K562 (cell line): ENCODE measurements at regions not wholly inside any gene's neighbourhood (a gene's known extent, or its start where the extent isn't known, plus 50 kb on each side); places are given as distances from the start of the nearest gene placed in this dataset.

Source experiments
- ATAC-seq: fragments of 200-7000 bp; cut with Tn5 transposase; 3 replicates; pipeline ENCODE4 v1.9.1; 2020; ENCODE audit warnings: moderate library complexity
- BruUV-seq: library from RNA; stranded (reverse); fragments of 400-500 nt; replicated peaks from 2 replicates; lab custom pipeline; 2021; lab: Mats Ljungman, UMichigan
- CTCF ChIA-PET: fragments of 300-600 bp; formaldehyde crosslinking; extraction: SDS; loops from one replicate; lab custom pipeline; 2021; ENCODE audit warnings: low intra/inter-chr PET ratio; lab: Yijun Ruan, JAX
- POLR2A ChIA-PET: fragments of 300-600, 350-650 bp; sonication (Branson Sonifier 250); formaldehyde crosslinking; extraction: SDS; loops from one replicate; lab custom pipeline; 2021; ENCODE audit warnings: antibody characterized with exemption, inconsistent platforms; lab: Yijun Ruan, JAX
- DNase-seq, 4 experiments: peaks; one replicate each; pipeline versions ENCODE4 v3.0.0 to v3.0.0-alpha.2; 2011 to 2018; ENCODE audit warnings: low spot score in 3 of 4, mixed read lengths in 3 of 4; ENCODE audit errors: extremely low read depth in 1 of 4
- FAIRE-seq: peaks from 2 replicates; lab custom pipeline; 2011; peaks lifted over from hg19 to GRCh38; lab: Jason Lieb, UNC
- H2AFZ ChIP-seq: 2 replicates; pipeline ENCODE4 v1.6.0; 2011; ENCODE audit warnings: low read depth, low read length, control low read depth, inconsistent platforms
- H3K27ac ChIP-seq: fragments of 200-600 bp; 3 replicates; pipeline ENCODE4 v1.8.0; 2011; ENCODE audit warnings: low read depth, mild to moderate bottlenecking, control low read depth, inconsistent platforms, low read length, moderate library complexity, mixed read lengths; ENCODE audit errors: extremely low read depth
- H3K27me3 ChIP-seq, 2 experiments: fragments of 300-600 bp in 1 of 2; 2 replicates in 1 of 2; 3 replicates in 1 of 2; pipeline versions ENCODE4 v1.6.0 to v1.8.0; 2011; ENCODE audit warnings: inconsistent platforms in 2 of 2, low read length in 2 of 2, mild to moderate bottlenecking in 1 of 2, mixed read lengths in 1 of 2, moderate library complexity in 1 of 2; ENCODE audit not compliant: control insufficient read depth in 2 of 2, insufficient read depth in 2 of 2
- H3K36me3 ChIP-seq: fragments of 300-600 bp; 3 replicates; pipeline ENCODE4 v1.8.0; 2011; ENCODE audit warnings: mild to moderate bottlenecking, low read length, inconsistent platforms; ENCODE audit not compliant: control insufficient read depth, insufficient read depth
- H3K4me1 ChIP-seq, 2 experiments: fragments of 200-600 bp in 1 of 2; replicated peaks in 1 of 2; 2 replicates in 1 of 2; 3 replicates in 1 of 2; pipeline versions ENCODE4 v1.5.1 to v1.8.0; 2011; ENCODE audit warnings: inconsistent platforms in 2 of 2, low read length in 2 of 2, mild to moderate bottlenecking in 1 of 2, mixed read lengths in 1 of 2, moderate library complexity in 1 of 2; ENCODE audit not compliant: control insufficient read depth in 2 of 2, insufficient read depth in 2 of 2
- H3K4me2 ChIP-seq: 2 replicates; pipeline ENCODE4 v1.6.1; 2011; ENCODE audit warnings: low read length, control low read depth, inconsistent platforms, mixed read lengths; ENCODE audit not compliant: insufficient read depth
- H3K4me3 ChIP-seq: fragments of 200-600 bp; sonication (generic), shearing (Covaris generic); 2 replicates; pipeline ENCODE4 v1.5.1; 2016; ENCODE audit warnings: control low read depth, inconsistent platforms
- H3K79me2 ChIP-seq: fragments of 200-600 bp; 3 replicates; pipeline ENCODE4 v1.8.0; 2011; ENCODE audit warnings: low read length, inconsistent platforms; ENCODE audit not compliant: control insufficient read depth, insufficient read depth
- H3K9ac ChIP-seq, 2 experiments: 2 replicates each; pipeline versions ENCODE4 v1.6.0 to v1.6.1; 2011; ENCODE audit warnings: low read depth in 2 of 2, low read length in 2 of 2, control low read depth in 1 of 2, inconsistent platforms in 1 of 2, mild to moderate bottlenecking in 1 of 2, mixed read lengths in 1 of 2; ENCODE audit not compliant: insufficient read depth in 1 of 2
- H3K9me1 ChIP-seq: one replicate; pipeline ENCODE4 v1.6.0; 2011; ENCODE audit warnings: inconsistent platforms, mild to moderate bottlenecking, low read length, moderate library complexity; ENCODE audit not compliant: control insufficient read depth, insufficient read depth
- H3K9me3 ChIP-seq: replicated peaks from 2 replicates; pipeline ENCODE4 v1.5.1; 2011; ENCODE audit warnings: low read depth, low read length, inconsistent platforms; ENCODE audit not compliant: control insufficient read depth, insufficient read depth
- H4K20me1 ChIP-seq: replicated peaks from 2 replicates; pipeline ENCODE4 v1.6.1; 2011; ENCODE audit warnings: low read length, inconsistent platforms, mixed read lengths; ENCODE audit not compliant: control insufficient read depth, insufficient read depth
- ESRRA ChIP-seq: fragments of 450-650 bp; IDR thresholded peaks from 2 replicates; pipeline ENCODE4 v1.6.1; 2014; ENCODE audit warnings: low read depth, mild to moderate bottlenecking, moderate library complexity, borderline replicate concordance
- FOXA1 ChIP-seq: fragments of 450-650 bp; IDR thresholded peaks from 2 replicates; pipeline ENCODE4 v1.6.1; 2016; ENCODE audit warnings: mild to moderate bottlenecking, borderline replicate concordance
- KAT7 ChIP-seq: sonication (generic); formaldehyde crosslinking; IDR thresholded peaks from 2 replicates; pipeline ENCODE4 v1.8.0; 2022; ENCODE audit warnings: missing genetic modification reagents, mild to moderate bottlenecking, borderline replicate concordance
- MAFF ChIP-seq: IDR thresholded peaks from 2 replicates; pipeline ENCODE4 v1.6.1; 2012; ENCODE audit warnings: low read length, improper control_type of control experiment
- MXI1 ChIP-seq: IDR thresholded peaks from 2 replicates; pipeline ENCODE4 v1.6.1; 2011; ENCODE audit warnings: low read depth, mild to moderate bottlenecking, improper control_type of control experiment, low read length
- PTTG1 ChIP-seq: fragments of 450-650 bp; IDR thresholded peaks from 2 replicates; pipeline ENCODE4 v1.6.1; 2016; ENCODE audit warnings: low read depth, mild to moderate bottlenecking, missing genetic modification characterization, missing compliant biosample characterization
- RBM14 ChIP-seq: fragments of 200-400 bp; formaldehyde crosslinking; IDR thresholded peaks from 2 replicates; pipeline ENCODE4 v1.6.1; 2018; ENCODE audit warnings: low read depth, mild to moderate bottlenecking, low read length, moderate library complexity, borderline replicate concordance; ENCODE audit not compliant: insufficient read depth
- SOX6 ChIP-seq: fragments of 450-650 bp; IDR thresholded peaks from 2 replicates; pipeline ENCODE4 v1.6.1; 2014; ENCODE audit warnings: mild to moderate bottlenecking
- SP2 ChIP-seq: IDR thresholded peaks from 2 replicates; pipeline ENCODE4 v1.6.1; 2011; ENCODE audit warnings: mild to moderate bottlenecking, low read depth, low read length, moderate library complexity; ENCODE audit not compliant: poor library complexity, severe bottlenecking; ENCODE audit errors: extremely low read depth
- SRSF1 ChIP-seq: fragments of 200-400 bp; formaldehyde crosslinking; IDR thresholded peaks from 2 replicates; pipeline ENCODE4 v1.6.1; 2017; ENCODE audit warnings: mild to moderate bottlenecking, low read depth, low read length, moderate library complexity
- ZNF41 ChIP-seq: fragments of 250-450 bp; sonication (Bioruptor Pico); conservative IDR thresholded peaks from 2 replicates; pipeline ENCODE4 v1.4.0; 2020; ENCODE audit warnings: mild to moderate bottlenecking
- ZNF780A ChIP-seq: fragments of 250-450 bp; sonication (Bioruptor Pico); IDR thresholded peaks from 2 replicates; pipeline ENCODE4 v1.5.0; 2021; ENCODE audit warnings: mild to moderate bottlenecking
- ZNF830 ChIP-seq: fragments of 250-450 bp; sonication (Bioruptor Pico); IDR thresholded peaks from 2 replicates; pipeline ENCODE4 v1.5.0; 2021; ENCODE audit warnings: mild to moderate bottlenecking
- WGBS: fragments of 100-300 bp; shearing (Covaris generic); methylation state at CpG from one replicate; pipeline ENCODE4 v1.1.6; 2016; ENCODE audit warnings: low coverage, mixed read lengths; ENCODE audit not compliant: insufficient coverage; ENCODE audit errors: missing lambda C conversion rate; 5-methylcytosine and 5-hydroxymethylcytosine counted together
- in situ Hi-C: fragments of 300-500 bp; cut with MboI; formaldehyde crosslinking; loops from 4 replicates; pipeline ENCODE4 v1.15.0; 2018; ENCODE audit warnings: inconsistent platforms, mixed read lengths
- intact Hi-C: fragments of 100-400 bp; cut with micrococcal nuclease; formaldehyde crosslinking; loops from 2 replicates; pipeline ENCODE4 v1.14.2; 2022
- TF ChIP-seq, protein P1 (sequence below): fragments of 450-650 bp; IDR thresholded peaks from 2 replicates; pipeline ENCODE4 v1.6.1; 2017; ENCODE audit warnings: antibody characterized with exemption, mild to moderate bottlenecking
- TF ChIP-seq, protein P2 (sequence below): sonication (generic); formaldehyde crosslinking; IDR thresholded peaks from 2 replicates; pipeline ENCODE4 v1.8.0; 2022; ENCODE audit warnings: missing genetic modification reagents, mild to moderate bottlenecking, borderline replicate concordance
- TF ChIP-seq, protein P3 (sequence below): sonication (generic); formaldehyde crosslinking; IDR thresholded peaks from 2 replicates; pipeline ENCODE4 v1.8.0; 2022; ENCODE audit warnings: missing genetic modification reagents, mild to moderate bottlenecking, moderate library complexity, borderline replicate concordance

DNA sequence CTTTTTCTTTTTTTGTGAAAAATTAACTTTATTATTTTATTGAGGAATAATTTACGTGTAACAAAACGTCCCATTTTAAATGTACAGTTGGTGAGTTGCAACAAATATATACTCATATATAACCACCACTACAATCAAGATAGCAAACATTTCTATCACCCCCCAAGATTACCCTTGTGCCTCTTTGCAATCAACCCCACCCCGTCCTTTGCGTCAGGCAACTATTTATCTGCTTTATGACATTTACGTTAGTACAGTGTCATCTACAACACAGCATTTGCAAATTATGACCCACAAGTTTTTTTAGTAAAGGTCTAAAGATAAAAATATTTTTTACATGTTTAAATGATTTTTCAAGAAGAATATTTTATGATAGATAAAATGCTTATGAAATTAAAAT lies 485.6 kb upstream of the SOX9 start (continued):
- TF ChIP-seq, protein P1, sequence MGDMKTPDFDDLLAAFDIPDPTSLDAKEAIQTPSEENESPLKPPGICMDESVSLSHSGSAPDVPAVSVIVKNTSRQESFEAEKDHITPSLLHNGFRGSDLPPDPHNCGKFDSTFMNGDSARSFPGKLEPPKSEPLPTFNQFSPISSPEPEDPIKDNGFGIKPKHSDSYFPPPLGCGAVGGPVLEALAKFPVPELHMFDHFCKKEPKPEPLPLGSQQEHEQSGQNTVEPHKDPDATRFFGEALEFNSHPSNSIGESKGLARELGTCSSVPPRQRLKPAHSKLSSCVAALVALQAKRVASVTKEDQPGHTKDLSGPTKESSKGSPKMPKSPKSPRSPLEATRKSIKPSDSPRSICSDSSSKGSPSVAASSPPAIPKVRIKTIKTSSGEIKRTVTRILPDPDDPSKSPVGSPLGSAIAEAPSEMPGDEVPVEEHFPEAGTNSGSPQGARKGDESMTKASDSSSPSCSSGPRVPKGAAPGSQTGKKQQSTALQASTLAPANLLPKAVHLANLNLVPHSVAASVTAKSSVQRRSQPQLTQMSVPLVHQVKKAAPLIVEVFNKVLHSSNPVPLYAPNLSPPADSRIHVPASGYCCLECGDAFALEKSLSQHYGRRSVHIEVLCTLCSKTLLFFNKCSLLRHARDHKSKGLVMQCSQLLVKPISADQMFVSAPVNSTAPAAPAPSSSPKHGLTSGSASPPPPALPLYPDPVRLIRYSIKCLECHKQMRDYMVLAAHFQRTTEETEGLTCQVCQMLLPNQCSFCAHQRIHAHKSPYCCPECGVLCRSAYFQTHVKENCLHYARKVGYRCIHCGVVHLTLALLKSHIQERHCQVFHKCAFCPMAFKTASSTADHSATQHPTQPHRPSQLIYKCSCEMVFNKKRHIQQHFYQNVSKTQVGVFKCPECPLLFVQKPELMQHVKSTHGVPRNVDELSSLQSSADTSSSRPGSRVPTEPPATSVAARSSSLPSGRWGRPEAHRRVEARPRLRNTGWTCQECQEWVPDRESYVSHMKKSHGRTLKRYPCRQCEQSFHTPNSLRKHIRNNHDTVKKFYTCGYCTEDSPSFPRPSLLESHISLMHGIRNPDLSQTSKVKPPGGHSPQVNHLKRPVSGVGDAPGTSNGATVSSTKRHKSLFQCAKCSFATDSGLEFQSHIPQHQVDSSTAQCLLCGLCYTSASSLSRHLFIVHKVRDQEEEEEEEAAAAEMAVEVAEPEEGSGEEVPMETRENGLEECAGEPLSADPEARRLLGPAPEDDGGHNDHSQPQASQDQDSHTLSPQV, result no peak
- TF ChIP-seq KAT7, result no peak

DNA sequence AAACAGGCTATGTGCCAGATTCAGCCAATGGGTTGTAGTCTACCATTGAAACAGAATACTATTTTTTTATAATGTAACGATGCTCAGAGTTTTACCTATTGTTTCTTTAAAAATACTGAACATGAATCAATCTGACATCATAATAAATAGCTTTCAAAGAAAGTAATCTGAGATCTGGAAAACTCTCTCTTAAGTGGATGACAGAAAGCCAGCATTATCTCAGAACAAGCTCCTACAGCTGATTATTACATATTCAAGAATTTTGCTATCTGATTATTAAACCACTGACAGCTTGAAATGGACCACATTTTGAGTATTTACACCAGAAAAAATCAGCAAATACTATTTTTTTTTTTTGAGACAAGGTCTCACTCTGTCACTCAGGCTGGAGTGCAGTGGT lies 484.2 kb upstream of the SOX9 start:
- H3K79me2 ChIP-seq, result no peaks in the 10 kb centered on the region
- CTCF ChIA-PET, result no interaction called here
- ATAC-seq, result no peak
- intact Hi-C loops (no loop called here), in situ Hi-C loops (no loop called here)
- FAIRE-seq, result no peak
- no peak overlapping the region for H3K9ac ChIP-seq
- POLR2A ChIA-PET, result no interaction called here
- BruUV-seq, result no TSS peak
- H3K9me1 ChIP-seq, result no peaks in the 10 kb centered on the region
- no peaks in the 10 kb centered on the region for H3K4me1 ChIP-seq
- no peak for DNase-seq
- H2AFZ ChIP-seq, result no peak overlapping the region
- no peak overlapping the region for H3K4me2 ChIP-seq
- no peak overlapping the region for H3K4me3 ChIP-seq
- no peak overlapping the region for H3K27ac ChIP-seq
- no peaks in the 10 kb centered on the region for H4K20me1 ChIP-seq
- 0% methylated on average over 1 of the region's 1 CpG for WGBS
- H3K9me3 ChIP-seq, result no peaks in the 10 kb centered on the region
- no peaks in the 10 kb centered on the region for H3K27me3 ChIP-seq
- no peaks in the 10 kb centered on the region for H3K36me3 ChIP-seq
- TF ChIP-seq SOX6 (no peak), SRSF1 (no peak), ESRRA (no peak), PTTG1 (tag) (no peak), RBM14 (no peak), ZNF41 (no peak), MAFF (no peak), ZNF830 (no peak), MXI1 (no peak), ZNF780A (no peak), FOXA1 (no peak), SP2 (no peak)
- TF ChIP-seq, protein P2, sequence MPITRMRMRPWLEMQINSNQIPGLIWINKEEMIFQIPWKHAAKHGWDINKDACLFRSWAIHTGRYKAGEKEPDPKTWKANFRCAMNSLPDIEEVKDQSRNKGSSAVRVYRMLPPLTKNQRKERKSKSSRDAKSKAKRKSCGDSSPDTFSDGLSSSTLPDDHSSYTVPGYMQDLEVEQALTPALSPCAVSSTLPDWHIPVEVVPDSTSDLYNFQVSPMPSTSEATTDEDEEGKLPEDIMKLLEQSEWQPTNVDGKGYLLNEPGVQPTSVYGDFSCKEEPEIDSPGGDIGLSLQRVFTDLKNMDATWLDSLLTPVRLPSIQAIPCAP, result no peak
- TF ChIP-seq, protein P3, sequence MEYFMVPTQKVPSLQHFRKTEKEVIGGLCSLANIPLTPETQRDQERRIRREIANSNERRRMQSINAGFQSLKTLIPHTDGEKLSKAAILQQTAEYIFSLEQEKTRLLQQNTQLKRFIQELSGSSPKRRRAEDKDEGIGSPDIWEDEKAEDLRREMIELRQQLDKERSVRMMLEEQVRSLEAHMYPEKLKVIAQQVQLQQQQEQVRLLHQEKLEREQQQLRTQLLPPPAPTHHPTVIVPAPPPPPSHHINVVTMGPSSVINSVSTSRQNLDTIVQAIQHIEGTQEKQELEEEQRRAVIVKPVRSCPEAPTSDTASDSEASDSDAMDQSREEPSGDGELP (CRISPR knock-in tag), result no peak
